Activated T-cell treated with anti-CD3 and anti-CD28 coated beads for 24 hours (primary cell): ENCODE measurements at regions not wholly inside any gene's neighbourhood (a gene's known extent, or its start where the extent isn't known, plus 50 kb on each side); places are given as distances from the start of the nearest gene placed in this dataset.

ENCODE experiments used
- DNase-seq: peaks from one replicate; pipeline ENCODE4 v3.0.0-alpha.2; 2020; ENCODE audit warnings: low read depth

- DNase-seq, result no peak
These were observed 155.9 kb downstream of the AXIN2 start for GRCh38 chr17:65405563-65405962.

GRCh38 chr17:65404761-65405160 lies 156.7 kb downstream of the AXIN2 start:
- DNase-seq, result no peak

- no peak for DNase-seq
These were observed 157.8 kb downstream of the AXIN2 start for GRCh38 chr17:65403626-65404025.

GRCh38 chr17:65402513-65403496 lies 158.6 kb downstream of the AXIN2 start:
- no peak for DNase-seq

- DNase-seq, result no peak
These were observed 159.9 kb downstream of the AXIN2 start for GRCh38 chr17:65401561-65401960.

GRCh38 chr17:65400701-65401100 lies 160.7 kb downstream of the AXIN2 start:
- DNase-seq, result no peak

- no peak for DNase-seq
These were observed 163.2 kb downstream of the AXIN2 start for GRCh38 chr17:65398040-65398787.

- DNase-seq, result no peak
These were observed 165.5 kb downstream of the AXIN2 start for GRCh38 chr17:65395924-65396323.

- DNase-seq, result no peak
These were observed 166.5 kb downstream of the AXIN2 start for GRCh38 chr17:65394811-65395472.

GRCh38 chr17:65393514-65393913 lies 167.9 kb downstream of the AXIN2 start:
- DNase-seq, result no peak

GRCh38 chr17:65389949-65390348 lies 171.5 kb downstream of the AXIN2 start:
- no peak for DNase-seq

GRCh38 chr17:65389426-65389825 lies 172.0 kb downstream of the AXIN2 start:
- DNase-seq, result no peak

- no peak for DNase-seq
These were observed 172.5 kb downstream of the AXIN2 start for GRCh38 chr17:65388911-65389310.

GRCh38 chr17:65387322-65387721 lies 174.1 kb downstream of the AXIN2 start:
- DNase-seq, result no peak

GRCh38 chr17:65385726-65386125 lies 175.7 kb downstream of the AXIN2 start:
- no peak for DNase-seq

- DNase-seq, result no peak
These were observed 176.4 kb downstream of the AXIN2 start for GRCh38 chr17:65385071-65385470.

GRCh38 chr17:65381152-65381551 lies 180.3 kb downstream of the AXIN2 start:
- DNase-seq, result no peak

- no peak for DNase-seq
These were observed 186.5 kb downstream of the AXIN2 start for GRCh38 chr17:65374966-65375365.

GRCh38 chr17:65371702-65372101 lies 189.7 kb downstream of the AXIN2 start:
- DNase-seq, result no peak

- DNase-seq, result no peak
These were observed 190.7 kb downstream of the AXIN2 start for GRCh38 chr17:65370669-65371131.

- no peak for DNase-seq
These were observed 193.1 kb downstream of the AXIN2 start for GRCh38 chr17:65368341-65368740.

- DNase-seq, result peak; percentile 58
These were observed 195.2 kb downstream of the AXIN2 start for GRCh38 chr17:65366102-65366844.
